ENCODE measurements at regions not wholly inside any gene's neighbourhood (a gene's known extent, or its start where the extent isn't known, plus 50 kb on each side); places are given as distances from the start of the nearest gene placed in this dataset.

DNA sequence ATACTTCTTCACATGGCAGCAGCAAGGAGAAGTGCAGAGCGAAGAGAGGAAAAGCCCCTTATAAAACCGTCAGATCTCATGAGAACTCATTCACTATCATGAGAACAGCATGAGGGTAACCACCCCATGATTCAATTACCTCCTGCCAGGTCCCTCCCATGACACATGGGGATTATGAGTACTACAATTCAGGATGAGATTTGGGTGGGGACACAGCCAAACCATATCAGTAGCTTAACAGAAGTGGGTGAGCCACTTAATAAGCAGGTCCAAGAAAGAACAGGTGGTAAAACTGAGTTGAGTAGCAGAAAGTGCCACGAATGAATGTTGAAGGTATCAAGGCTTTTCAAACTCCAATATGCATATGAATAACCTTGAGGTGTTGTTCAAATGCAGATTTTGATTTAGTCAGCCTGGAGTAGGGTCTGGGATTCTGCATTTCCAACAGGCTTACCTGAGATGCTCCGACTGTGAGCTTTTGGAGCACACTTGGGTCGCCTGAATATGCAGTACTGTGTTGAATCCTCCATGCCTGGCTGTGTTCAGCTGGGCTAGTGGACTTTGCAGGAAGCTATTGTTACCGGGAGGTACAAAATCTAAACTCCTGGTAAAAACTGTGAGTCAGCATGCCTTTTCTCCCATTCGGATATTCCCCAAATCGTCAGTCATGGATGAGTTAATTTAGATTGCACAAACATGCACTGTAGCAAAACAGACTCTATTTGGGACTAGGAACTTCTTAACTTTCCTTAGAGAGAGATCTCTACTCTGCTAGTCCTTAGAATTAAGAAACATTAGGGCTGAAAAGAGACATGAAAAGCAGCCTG lies 69.0 kb upstream of the PRKCQ start:
- 53 to 54% methylated on average over 8 of the region's 8 CpGs for WGBS, 2 donors
- Histone ChIP-seq H3K4me3 (no peak overlapping the region), H3K9me3 (no peaks in the 10 kb centered on the region), H3K27me3 (no peaks in the 10 kb centered on the region), H3K36me3 (no peaks in the 10 kb centered on the region), H3K4me1 (no peaks in the 10 kb centered on the region), H3K27ac (no peak overlapping the region)
- no peak for DNase-seq (ENCODE audit: low spot score in 2 of 2)
- no peak for TF ChIP-seq EP300 (IDR thresholded peaks at IDR 0.05)
- no peak for TF ChIP-seq POLR2A (IDR thresholded peaks at IDR 0.05)
- TF ChIP-seq CTCF (IDR thresholded peaks at IDR 0.05): no peak

GRCh38 chr10:6647811-6648526 lies 67.9 kb upstream of the PRKCQ start:
- Histone ChIP-seq H3K36me3 (no peaks in the 10 kb centered on the region), H3K27ac (no peak overlapping the region), H3K4me1 (no peaks in the 10 kb centered on the region), H3K27me3 (no peaks in the 10 kb centered on the region), H3K4me3 (no peak overlapping the region), H3K9me3 (no peaks in the 10 kb centered on the region)
- no peak for TF ChIP-seq POLR2A (IDR thresholded peaks at IDR 0.05)
- no peak for TF ChIP-seq EP300 (IDR thresholded peaks at IDR 0.05)
- TF ChIP-seq CTCF (IDR thresholded peaks at IDR 0.05): peak in 4 of 5 experiments; percentile 23 to 59 (median 36)
- 52 to 56% methylated on average over 13 of the region's 13 CpGs for WGBS, 2 donors
- peak in 1 of 2 donors; percentile 23 for DNase-seq (ENCODE audit: low spot score in 2 of 2)

DNA sequence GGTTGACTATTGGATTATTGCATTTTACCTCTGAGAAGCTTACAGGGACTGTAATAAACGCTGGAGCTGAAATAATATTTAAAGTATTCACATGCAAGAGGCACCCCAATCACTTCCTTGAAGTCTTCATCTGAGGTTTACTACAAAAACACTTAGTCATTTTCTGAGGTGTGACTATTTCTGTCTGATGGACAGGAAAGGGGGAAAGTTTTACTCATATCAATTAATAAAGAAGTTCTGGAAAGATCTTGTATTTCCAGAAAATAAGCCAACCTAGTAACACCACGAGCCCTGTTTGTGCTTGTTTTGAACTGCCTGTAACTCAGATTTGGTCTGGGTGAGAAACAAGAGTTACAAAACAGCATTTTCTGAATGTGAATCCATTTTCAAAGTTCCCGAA lies 63.9 kb upstream of the PRKCQ start:
- 58 to 70% methylated on average over 3 of the region's 3 CpGs for WGBS, 2 donors
- Histone ChIP-seq H3K36me3 (no peaks in the 10 kb centered on the region), H3K27ac (no peak overlapping the region), H3K9me3 (peaks cover 0 to 2% (median 0%) of the 10 kb centered on the region in 4 donors), H3K4me3 (no peak overlapping the region), H3K27me3 (no peaks in the 10 kb centered on the region), H3K4me1 (no peaks in the 10 kb centered on the region)
- DNase-seq (ENCODE audit: low spot score in 2 of 2): no peak
- TF ChIP-seq CTCF (IDR thresholded peaks at IDR 0.05) (no peak), POLR2A (IDR thresholded peaks at IDR 0.05) (no peak), EP300 (IDR thresholded peaks at IDR 0.05) (no peak)

DNA sequence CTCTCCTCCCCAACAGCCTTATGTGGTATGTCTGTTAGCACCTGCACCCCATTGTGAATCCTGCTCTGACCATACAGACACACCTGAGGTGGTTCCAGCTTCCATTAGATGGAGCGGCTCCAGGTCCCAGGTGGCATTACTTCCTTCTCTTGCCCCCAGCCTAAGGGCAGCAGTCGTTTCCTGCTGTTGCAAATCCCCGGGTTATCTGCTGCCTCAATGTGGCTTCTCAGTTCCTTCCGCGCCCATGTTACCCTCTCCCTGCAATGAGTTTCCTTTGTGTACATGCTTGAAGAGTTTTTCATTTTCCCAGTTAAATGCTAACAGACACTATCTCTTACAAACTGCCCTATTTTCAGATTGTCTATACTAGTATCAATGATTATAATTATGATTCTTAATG lies 62.8 kb upstream of the PRKCQ start:
- DNase-seq (ENCODE audit: low spot score in 2 of 2): no peak
- H3K27me3 ChIP-seq: no peaks in the 10 kb centered on the region
- no peaks in the 10 kb centered on the region for H3K36me3 ChIP-seq
- no peaks in the 10 kb centered on the region for H3K4me1 ChIP-seq
- WGBS, 2 donors: 33 to 57% methylated on average over 5 of the region's 5 CpGs
- TF ChIP-seq EP300 (IDR thresholded peaks at IDR 0.05): no peak
- TF ChIP-seq POLR2A (IDR thresholded peaks at IDR 0.05): no peak
- TF ChIP-seq CTCF (IDR thresholded peaks at IDR 0.05): no peak
- H3K4me3 ChIP-seq: no peak overlapping the region
- peaks cover 0 to 7% (median 0%) of the 10 kb centered on the region in 4 donors for H3K9me3 ChIP-seq
- H3K27ac ChIP-seq: no peak overlapping the region

GRCh38 chr10:6640433-6641040 lies 60.5 kb upstream of the PRKCQ start:
- TF ChIP-seq EP300 (IDR thresholded peaks at IDR 0.05) (no peak), POLR2A (IDR thresholded peaks at IDR 0.05) (no peak), CTCF (IDR thresholded peaks at IDR 0.05) (no peak)
- Histone ChIP-seq H3K9me3 (peaks cover 0 to 7% (median 0%) of the 10 kb centered on the region in 4 donors), H3K4me1 (no peaks in the 10 kb centered on the region), H3K27me3 (no peaks in the 10 kb centered on the region), H3K27ac (no peak overlapping the region), H3K36me3 (no peaks in the 10 kb centered on the region), H3K4me3 (no peak overlapping the region)
- no peak for DNase-seq (ENCODE audit: low spot score in 2 of 2)
